ENCODE measurements at regions not wholly inside any gene's neighbourhood (a gene's known extent, or its start where the extent isn't known, plus 50 kb on each side); places are given as distances from the start of the nearest gene placed in this dataset.
"Not testable (repeated sequence)": the region's sequence is repeated elsewhere in the genome, so short reads cannot be mapped to it uniquely, and the experiment has no call there.

GRCh38 chr7:53383131-53383530, 347.7 kb downstream of the POM121L12 start:
- no peaks in the 10 kb centered on the region for H3K4me1 ChIP-seq
- no peak for DNase-seq (ENCODE audit: low spot score in 2 of 2)

DNA sequence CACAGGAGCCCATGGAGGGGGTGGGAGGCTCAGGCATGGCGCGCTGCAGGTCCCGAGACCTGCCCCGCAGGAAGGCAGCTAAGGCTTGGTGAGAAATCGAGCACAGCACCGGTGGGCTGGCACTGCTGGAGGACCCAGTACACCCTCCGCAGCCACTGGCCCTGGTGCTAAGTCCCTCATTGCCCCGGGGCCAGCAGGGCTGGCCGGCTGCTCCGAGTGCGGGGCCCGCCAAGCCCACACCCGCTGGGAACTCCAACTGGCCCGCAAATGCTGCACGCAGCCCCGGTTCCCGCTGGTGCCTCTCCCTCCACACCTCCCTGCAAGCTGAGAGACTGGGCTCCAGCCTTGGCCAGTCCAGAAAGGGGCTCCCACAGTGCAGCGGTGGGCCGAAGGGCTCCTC, 349.8 kb downstream of the POM121L12 start:
- H3K27ac ChIP-seq; H3K27me3 ChIP-seq; H3K36me3 ChIP-seq; H3K4me3 ChIP-seq; intact Hi-C loops (cut with DNase I; ENCODE audit: low total_unique reads); H3K9me3 ChIP-seq; DNase-seq (ENCODE audit: low spot score in 2 of 2); H3K4me1 ChIP-seq: not testable (repeated sequence)

More at GRCh38 chr7:53383131-53383530, 347.7 kb downstream of the POM121L12 start:
- intact Hi-C loops (cut with DNase I; ENCODE audit: low total_unique reads), result no loop called here
- TF ChIP-seq POLR2A (IDR thresholded peaks at IDR 0.05), result no peak
- TF ChIP-seq POLR2AphosphoS5 (IDR thresholded peaks at IDR 0.05), result no peak
- TF ChIP-seq, protein P1, sequence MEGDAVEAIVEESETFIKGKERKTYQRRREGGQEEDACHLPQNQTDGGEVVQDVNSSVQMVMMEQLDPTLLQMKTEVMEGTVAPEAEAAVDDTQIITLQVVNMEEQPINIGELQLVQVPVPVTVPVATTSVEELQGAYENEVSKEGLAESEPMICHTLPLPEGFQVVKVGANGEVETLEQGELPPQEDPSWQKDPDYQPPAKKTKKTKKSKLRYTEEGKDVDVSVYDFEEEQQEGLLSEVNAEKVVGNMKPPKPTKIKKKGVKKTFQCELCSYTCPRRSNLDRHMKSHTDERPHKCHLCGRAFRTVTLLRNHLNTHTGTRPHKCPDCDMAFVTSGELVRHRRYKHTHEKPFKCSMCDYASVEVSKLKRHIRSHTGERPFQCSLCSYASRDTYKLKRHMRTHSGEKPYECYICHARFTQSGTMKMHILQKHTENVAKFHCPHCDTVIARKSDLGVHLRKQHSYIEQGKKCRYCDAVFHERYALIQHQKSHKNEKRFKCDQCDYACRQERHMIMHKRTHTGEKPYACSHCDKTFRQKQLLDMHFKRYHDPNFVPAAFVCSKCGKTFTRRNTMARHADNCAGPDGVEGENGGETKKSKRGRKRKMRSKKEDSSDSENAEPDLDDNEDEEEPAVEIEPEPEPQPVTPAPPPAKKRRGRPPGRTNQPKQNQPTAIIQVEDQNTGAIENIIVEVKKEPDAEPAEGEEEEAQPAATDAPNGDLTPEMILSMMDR (IDR thresholded peaks at IDR 0.05), result no peak
- H3K27ac ChIP-seq, result no peak overlapping the region
- no peak overlapping the region for H3K4me3 ChIP-seq
- H3K36me3 ChIP-seq, result no peaks in the 10 kb centered on the region
- peaks cover 0 to 4% of the 10 kb centered on the region in 2 donors for H3K9me3 ChIP-seq
- no peaks in the 10 kb centered on the region for H3K27me3 ChIP-seq

GRCh38 chr7:53387515-53387914, 352.1 kb downstream of the POM121L12 start:
- Histone ChIP-seq H3K4me1 (no peaks in the 10 kb centered on the region), H3K27me3 (no peaks in the 10 kb centered on the region), H3K27ac (no peak overlapping the region), H3K36me3 (no peaks in the 10 kb centered on the region), H3K9me3 (peaks cover 0 to 4% of the 10 kb centered on the region in 2 donors), H3K4me3 (no peak overlapping the region)
- no peak for DNase-seq (ENCODE audit: low spot score in 2 of 2)
- intact Hi-C loops (cut with DNase I; ENCODE audit: low total_unique reads), result no loop called here
- TF ChIP-seq, protein P1 (IDR thresholded peaks at IDR 0.05), result no peak
- no peak for TF ChIP-seq POLR2AphosphoS5 (IDR thresholded peaks at IDR 0.05)
- TF ChIP-seq POLR2A (IDR thresholded peaks at IDR 0.05), result no peak

- no peak for TF ChIP-seq POLR2AphosphoS5 (IDR thresholded peaks at IDR 0.05)
- TF ChIP-seq, protein P1 (IDR thresholded peaks at IDR 0.05), result no peak
- TF ChIP-seq POLR2A (IDR thresholded peaks at IDR 0.05), result no peak
- DNase-seq (ENCODE audit: low spot score in 2 of 2), result no peak
- H3K9me3 ChIP-seq, result peaks cover 0 to 4% of the 10 kb centered on the region in 2 donors
- no peak overlapping the region for H3K27ac ChIP-seq
- intact Hi-C loops (cut with DNase I; ENCODE audit: low total_unique reads), result no loop called here
- H3K4me3 ChIP-seq, result no peak overlapping the region
- no peaks in the 10 kb centered on the region for H3K27me3 ChIP-seq
- no peaks in the 10 kb centered on the region for H3K36me3 ChIP-seq
- H3K4me1 ChIP-seq, result no peaks in the 10 kb centered on the region
Observed at GRCh38 chr7:53397911-53398310, 362.5 kb downstream of the POM121L12 start.

GRCh38 chr7:53398566-53398965, 363.1 kb downstream of the POM121L12 start:
- Histone ChIP-seq H3K27ac (no peak overlapping the region), H3K9me3 (peaks cover 0 to 4% of the 10 kb centered on the region in 2 donors), H3K4me3 (no peak overlapping the region), H3K36me3 (no peaks in the 10 kb centered on the region), H3K27me3 (no peaks in the 10 kb centered on the region), H3K4me1 (no peaks in the 10 kb centered on the region)
- intact Hi-C loops (cut with DNase I; ENCODE audit: low total_unique reads), result no loop called here
- DNase-seq (ENCODE audit: low spot score in 2 of 2), result no peak
- TF ChIP-seq POLR2AphosphoS5 (IDR thresholded peaks at IDR 0.05) (no peak), POLR2A (IDR thresholded peaks at IDR 0.05) (no peak)
- TF ChIP-seq, protein P1 (IDR thresholded peaks at IDR 0.05), result no peak

GRCh38 chr7:53413021-53413420, 377.6 kb downstream of the POM121L12 start:
- TF ChIP-seq, protein P1 (IDR thresholded peaks at IDR 0.05), result no peak
- TF ChIP-seq POLR2A (IDR thresholded peaks at IDR 0.05), result no peak
- no peak for TF ChIP-seq POLR2AphosphoS5 (IDR thresholded peaks at IDR 0.05)

More at GRCh38 chr7:53413021-53413420, 377.6 kb downstream of the POM121L12 start:
- Histone ChIP-seq H3K4me3 (no peak overlapping the region), H3K27ac (no peak overlapping the region), H3K4me1 (no peaks in the 10 kb centered on the region), H3K9me3 (no peaks in the 10 kb centered on the region), H3K27me3 (no peaks in the 10 kb centered on the region), H3K36me3 (no peaks in the 10 kb centered on the region)
- intact Hi-C loops (cut with DNase I; ENCODE audit: low total_unique reads), result no loop called here
- no peak for DNase-seq (ENCODE audit: low spot score in 2 of 2)

All from breast epithelium (tissue), 4 donors.